Activated CD8-positive, alpha-beta memory T cell treated with anti-CD3 and anti-CD28 coated beads for 48 hours (primary cell): ENCODE measurements at regions not wholly inside any gene's neighbourhood (a gene's known extent, or its start where the extent isn't known, plus 50 kb on each side); places are given as distances from the start of the nearest gene placed in this dataset.
"Not testable (repeated sequence)": the region's sequence is repeated elsewhere in the genome, so short reads cannot be mapped to it uniquely, and the experiment has no call there.

ENCODE experiments used
- DNase-seq, 3 experiments: peaks; one replicate each; pipeline ENCODE4 v3.0.0-alpha.2; 2020; ENCODE audit warnings: low read depth in 2 of 3, low spot score in 2 of 3

DNA sequence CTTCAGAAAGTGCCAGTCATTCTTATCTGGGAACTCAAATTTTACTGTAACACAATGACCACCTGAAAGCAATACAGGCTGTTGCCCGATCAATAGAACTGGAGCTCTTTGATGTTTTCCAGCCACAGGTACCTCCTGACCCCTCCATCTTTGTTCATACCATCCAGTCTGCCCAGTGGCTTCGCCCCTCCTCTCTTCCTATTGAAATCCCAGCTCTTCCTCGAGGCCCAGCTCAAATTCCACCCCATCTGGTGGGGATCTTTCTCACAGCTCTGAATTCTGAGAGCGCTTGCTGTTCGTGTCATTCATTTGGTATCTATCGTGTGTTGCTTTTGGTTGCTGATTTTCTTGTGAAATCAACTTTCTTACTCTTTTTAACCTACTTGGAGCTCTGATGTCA, 87.9 kb upstream of the CNKSR3 start:
- no peak for DNase-seq

DNA sequence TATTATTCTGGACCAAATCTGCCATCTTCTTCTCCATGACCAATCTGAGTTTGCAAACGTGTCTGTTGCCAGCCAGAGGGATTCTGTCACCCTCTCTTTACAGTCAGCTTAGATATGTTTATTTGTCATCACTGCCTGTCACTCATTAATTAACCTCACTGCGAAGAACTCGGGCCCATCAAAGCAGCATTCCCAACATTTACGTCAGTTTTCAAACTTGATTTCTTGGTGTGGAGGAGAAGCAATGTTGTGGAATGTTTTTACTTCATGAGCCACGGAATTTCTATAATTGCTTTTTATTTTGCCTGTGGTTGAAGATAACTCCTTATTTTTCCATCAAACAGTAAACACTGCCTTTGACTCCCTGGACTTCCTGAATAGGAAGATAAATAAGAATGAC, 91.8 kb upstream of the CNKSR3 start:
- DNase-seq = no peak

DNA sequence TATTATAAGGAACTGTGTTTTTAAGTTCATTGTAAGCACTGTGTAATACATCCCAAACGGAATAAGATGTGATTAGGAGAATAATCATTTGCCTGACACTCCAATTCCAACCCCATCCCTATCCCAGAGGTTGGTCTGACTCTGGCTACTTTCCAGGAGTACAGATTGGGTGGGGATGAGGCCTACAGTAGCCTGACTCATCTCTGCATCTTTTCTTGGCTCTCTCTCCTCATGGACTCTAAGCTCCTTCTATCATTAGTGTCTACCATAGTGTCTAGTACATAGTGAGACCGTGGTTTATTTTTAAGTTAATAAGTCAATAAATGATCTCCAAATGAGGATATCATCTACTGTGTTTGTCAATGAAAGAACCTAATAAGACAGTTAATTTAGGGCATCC, 92.2 kb upstream of the CNKSR3 start:
- DNase-seq = no peak

GRCh38 chr6:154604119-154604518, 93.6 kb upstream of the CNKSR3 start:
- DNase-seq = no peak

DNA sequence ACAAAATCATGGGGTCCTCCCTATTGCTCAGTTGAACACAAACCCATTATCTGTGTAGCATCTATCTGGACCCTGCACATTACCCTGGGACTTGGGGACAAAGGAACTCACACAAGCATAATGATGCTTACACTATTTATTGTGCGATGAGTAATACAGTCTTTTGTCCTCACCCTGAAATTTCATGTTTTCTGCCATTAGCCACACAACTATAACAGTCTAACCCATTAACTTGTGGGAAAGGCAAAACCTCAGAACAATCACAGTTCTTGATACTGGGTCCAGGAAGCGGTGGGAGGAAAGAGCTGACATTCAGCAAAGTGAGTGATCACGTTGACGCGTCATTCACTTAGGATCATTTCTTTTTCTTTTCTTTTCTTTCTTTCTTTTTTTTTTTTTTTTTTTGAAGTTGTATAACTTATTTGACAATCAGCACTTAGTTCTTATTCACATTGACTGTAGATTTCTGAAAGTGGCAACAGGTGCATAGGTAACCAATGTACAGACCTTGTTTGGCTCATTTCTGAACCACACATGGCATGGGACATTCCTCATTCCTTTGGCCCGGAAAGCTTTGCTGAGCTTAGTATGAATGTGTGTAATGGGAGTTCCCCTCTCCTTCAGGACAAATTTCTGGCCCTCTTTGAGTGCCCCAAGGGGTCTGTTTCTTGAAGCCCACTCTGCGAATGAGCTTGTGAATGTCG, 94.8 kb upstream of the CNKSR3 start:
- no peak for DNase-seq

DNA sequence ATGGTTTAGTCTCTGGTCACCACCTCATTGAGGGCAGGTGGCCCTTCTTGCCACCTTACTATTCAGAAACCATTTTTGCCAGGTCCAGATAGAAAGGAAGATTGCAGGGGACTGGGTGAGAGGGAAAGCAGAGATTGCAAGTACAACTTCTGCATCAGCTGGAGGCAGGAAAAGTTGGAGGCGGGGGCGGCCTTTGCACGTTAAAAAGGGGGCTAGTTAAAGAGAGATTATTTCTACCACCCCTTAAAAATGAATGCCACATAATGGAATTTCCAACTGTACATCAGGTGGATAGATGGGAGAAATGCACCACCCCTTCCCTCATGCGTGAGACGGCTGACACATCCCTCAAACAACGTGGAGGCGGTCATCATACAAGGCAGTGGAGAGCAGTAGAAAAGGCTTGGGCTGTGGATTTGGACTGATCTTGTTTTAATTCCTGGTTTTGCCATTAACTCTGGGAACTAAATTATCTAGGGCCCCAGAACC, 95.4 kb upstream of the CNKSR3 start:
- DNase-seq = no peak

DNA sequence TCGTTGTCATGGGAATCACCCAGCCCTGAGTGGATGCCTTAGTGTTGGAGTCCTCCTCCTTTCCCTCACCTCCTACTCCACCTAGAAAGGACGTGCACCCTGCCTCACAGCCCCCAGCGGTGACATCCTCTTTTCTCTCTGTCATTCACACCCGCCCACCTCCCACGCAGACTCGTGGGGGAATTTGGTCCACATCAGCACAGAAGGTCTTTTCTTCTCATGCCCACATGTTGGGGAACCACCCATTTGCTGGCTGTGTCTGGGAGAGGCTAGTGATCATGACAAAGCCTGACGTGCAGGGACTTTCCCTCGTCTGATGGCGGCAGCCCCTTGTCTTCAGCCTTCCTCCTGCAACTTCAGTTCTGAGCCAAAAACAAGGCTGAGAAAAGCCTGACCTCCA, 96.0 kb upstream of the CNKSR3 start:
- DNase-seq = peak; percentile 44 to 81 (median 68)

GRCh38 chr6:154606860-154607259, 96.4 kb upstream of the CNKSR3 start:
- DNase-seq = no peak

GRCh38 chr6:154611241-154611640, 100.8 kb upstream of the CNKSR3 start:
- no peak for DNase-seq

- no peak for DNase-seq
Observed at GRCh38 chr6:154611847-154612246, 101.4 kb upstream of the CNKSR3 start.

- DNase-seq = no peak
Observed at GRCh38 chr6:154613137-154613676, 102.7 kb upstream of the CNKSR3 start.

DNA sequence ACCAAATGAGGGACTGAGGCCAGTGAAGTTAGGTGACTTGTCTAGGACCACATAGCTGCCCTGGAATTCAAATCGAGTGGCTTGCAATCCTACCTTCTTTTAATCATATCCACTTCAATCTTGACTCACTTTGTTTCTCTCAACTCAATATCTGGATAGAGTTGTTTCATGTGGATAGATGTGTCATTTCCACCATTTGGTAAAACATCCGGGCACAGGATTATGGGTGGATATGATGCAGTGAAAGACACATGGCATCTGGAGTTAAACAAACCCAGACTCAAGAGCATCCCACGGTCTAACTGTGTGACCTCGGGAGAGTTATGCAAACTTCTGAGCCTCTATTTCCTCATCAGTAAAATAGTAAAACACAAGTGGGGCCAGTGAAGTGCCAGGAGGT, 103.6 kb upstream of the CNKSR3 start:
- DNase-seq = no peak

DNA sequence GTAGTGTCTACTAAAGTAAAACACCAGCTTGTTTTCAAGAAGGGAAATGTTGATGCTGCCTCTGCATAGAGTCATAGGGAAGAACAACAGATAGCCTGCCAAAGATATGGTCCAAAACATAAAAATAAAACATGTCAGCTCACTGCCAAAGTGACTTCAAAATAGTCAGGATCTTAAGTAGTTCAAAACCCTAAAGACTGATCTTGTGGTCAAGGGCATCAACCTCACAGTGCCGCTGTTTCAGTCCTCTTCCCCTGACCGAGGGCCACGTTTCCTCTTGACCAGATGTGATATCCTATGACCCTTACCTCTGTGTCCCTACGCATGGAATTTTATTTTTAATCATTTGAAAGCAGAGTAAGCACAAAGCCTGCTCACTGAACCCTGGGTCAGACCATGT, 104.2 kb upstream of the CNKSR3 start:
- DNase-seq = no peak

- DNase-seq = no peak
Observed at GRCh38 chr6:154615483-154616025, 105.1 kb upstream of the CNKSR3 start.

DNA sequence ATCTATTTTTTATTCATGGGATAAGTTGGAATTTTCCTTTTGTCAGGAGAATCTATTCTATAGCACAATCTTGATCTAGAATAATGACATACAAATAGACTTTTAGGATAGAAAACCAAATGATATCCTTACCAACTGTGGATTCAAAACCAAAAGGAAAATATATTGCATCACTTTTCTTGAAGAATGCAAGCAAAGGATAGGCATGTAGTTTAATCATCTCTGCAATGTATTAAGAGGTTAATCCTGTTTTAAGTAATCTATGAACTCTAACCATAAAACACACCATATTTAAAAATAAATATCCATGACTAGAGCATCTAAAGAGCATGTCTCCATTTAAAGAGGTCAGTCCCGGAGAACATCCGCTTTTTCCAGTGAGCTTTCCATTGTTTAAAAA, 106.7 kb upstream of the CNKSR3 start:
- no peak for DNase-seq

- DNase-seq = no peak
Observed at GRCh38 chr6:154619146-154619545, 108.7 kb upstream of the CNKSR3 start.

GRCh38 chr6:154621686-154622085, 111.2 kb upstream of the CNKSR3 start:
- no peak for DNase-seq

DNA sequence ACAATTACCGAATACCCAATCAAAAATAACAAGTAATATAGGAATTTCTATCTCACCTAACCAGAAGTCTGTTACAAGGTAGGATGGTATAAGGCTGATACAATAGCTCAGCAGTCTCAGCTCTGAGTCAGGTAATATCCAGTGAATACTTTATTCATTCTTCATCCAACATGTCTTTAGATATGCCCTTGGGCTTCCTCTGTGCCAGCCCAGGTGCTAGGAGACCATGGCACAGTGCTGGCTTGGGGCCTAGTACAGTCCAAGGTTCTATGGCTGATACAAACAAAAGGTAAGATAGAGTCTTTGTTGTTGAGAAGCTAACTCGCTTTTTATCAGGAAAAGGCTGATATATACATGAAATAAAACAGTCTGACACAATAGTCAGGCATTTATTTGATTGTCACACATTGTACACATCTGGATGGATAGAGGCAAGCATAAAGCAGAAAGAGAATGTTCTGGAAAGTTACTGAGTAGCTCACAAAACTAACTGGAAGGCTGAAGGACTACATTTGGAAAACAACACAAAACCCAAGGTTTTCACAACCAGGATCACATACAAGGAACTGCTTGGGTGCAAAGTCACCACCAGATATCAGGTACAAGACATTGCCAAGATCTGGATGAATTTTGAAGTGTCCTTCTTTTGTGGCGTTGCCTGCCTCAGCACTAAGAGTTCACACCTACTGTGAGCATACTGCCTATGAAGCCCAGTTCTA, 110.4 kb upstream of the SCAF8 start:
- no peak for DNase-seq

DNA sequence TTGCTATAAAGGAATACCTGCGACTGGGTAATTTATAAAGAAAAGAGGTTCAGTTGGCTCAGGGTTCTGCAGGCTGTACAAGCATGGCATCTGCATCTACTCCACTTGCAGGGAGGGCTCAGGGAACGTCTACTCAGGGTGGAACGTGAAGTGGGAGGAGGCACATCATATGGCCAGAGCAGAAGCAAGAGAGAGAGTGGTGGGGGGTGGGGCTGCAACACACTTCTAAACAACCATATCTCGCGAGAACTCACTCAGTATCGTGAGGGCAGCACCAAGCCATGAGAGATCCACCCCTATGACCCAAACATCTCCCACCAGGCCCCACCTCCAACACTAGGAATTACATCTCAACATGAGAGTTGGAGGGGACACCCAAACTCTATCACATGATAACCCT, 109.8 kb upstream of the SCAF8 start:
- no peak for DNase-seq

- DNase-seq = no peak
Observed at GRCh38 chr6:154624038-154624599, 109.1 kb upstream of the SCAF8 start.

DNA sequence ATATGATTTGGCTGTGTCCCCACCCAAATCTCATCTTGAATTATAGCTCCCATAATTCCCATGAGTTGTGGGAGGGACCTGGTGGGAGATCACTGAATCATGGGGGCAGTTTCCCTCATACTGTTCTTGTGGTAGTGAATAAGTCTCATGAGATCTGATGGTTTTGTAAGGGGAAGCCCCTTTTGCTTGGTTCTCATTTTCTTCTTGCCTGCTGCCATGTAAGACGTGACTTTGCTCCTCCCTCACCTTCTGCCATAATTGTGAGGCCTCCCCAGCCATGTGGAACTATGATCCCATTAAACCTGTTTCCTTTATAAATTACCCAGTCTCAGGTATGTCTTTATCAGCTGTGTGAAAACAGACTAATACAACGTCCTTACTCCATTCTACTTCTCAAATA, 108.5 kb upstream of the SCAF8 start:
- DNase-seq = not testable (repeated sequence)

- no peak for DNase-seq
Observed at GRCh38 chr6:154625721-154626120, 107.5 kb upstream of the SCAF8 start.
